Calu3 (cell line): ENCODE measurements at regions not wholly inside any gene's neighbourhood (a gene's known extent, or its start where the extent isn't known, plus 50 kb on each side); places are given as distances from the start of the nearest gene placed in this dataset.

Experiments
- BruUV-seq: library from RNA; stranded (reverse); fragments of 400-500 nt; replicated peaks from 2 replicates; lab custom pipeline; 2021; lab: Mats Ljungman, UMichigan
- CTCF ChIA-PET: fragments of 300-600 bp; sonication (Branson Sonifier 250); formaldehyde crosslinking; loops from one replicate; lab custom pipeline; 2022; ENCODE audit warnings: antibody characterized with exemption; lab: Charles Lee
- DNase-seq: peaks from one replicate; pipeline ENCODE4 v3.0.0; 2022
- H3K27ac Mint-ChIP-seq: one replicate; pipeline ENCODE4 v1.8.0; 2022; ENCODE audit warnings: mixed read lengths; ENCODE audit not compliant: unreplicated experiment
- H3K27me3 Mint-ChIP-seq: one replicate; pipeline ENCODE4 v1.8.0; 2022; ENCODE audit warnings: mixed read lengths; ENCODE audit not compliant: unreplicated experiment
- H3K36me3 Mint-ChIP-seq: one replicate; pipeline ENCODE4 v1.8.0; 2022; ENCODE audit warnings: mild to moderate bottlenecking, moderate library complexity, mixed read lengths; ENCODE audit not compliant: insufficient read depth, unreplicated experiment
- H3K4me1 Mint-ChIP-seq: one replicate; pipeline ENCODE4 v1.8.0; 2022; ENCODE audit warnings: mild to moderate bottlenecking, low read depth, mixed read lengths; ENCODE audit not compliant: unreplicated experiment
- H3K4me3 Mint-ChIP-seq: one replicate; pipeline ENCODE4 v1.8.0; 2022; ENCODE audit warnings: mild to moderate bottlenecking, low read depth, moderate library complexity, mixed read lengths; ENCODE audit not compliant: unreplicated experiment
- H3K9me3 Mint-ChIP-seq: one replicate; pipeline ENCODE4 v1.8.0; 2022; ENCODE audit warnings: low read depth, mixed read lengths; ENCODE audit not compliant: unreplicated experiment
- CTCF ChIP-seq: fragments of 200-600 bp; IDR thresholded peaks from one replicate; pipeline ENCODE4 v1.8.0; 2022; ENCODE audit warnings: antibody characterized with exemption; ENCODE audit not compliant: unreplicated experiment
- intact Hi-C: fragments of 100-400 bp; cut with micrococcal nuclease; formaldehyde crosslinking; loops from one replicate; pipeline ENCODE4 v1.10.0; 2022; ENCODE audit not compliant: unreplicated experiment

- CTCF ChIA-PET, result interaction anchor here (0.6 kb wide), 1 partner anchor 23 kb away, joined by 3 read pairs; no protein-coding TSS in a partner anchor
- H3K36me3 Mint-ChIP-seq, result no peaks in the 10 kb centered on the region
- intact Hi-C loops, result no loop called here
- no peak for TF ChIP-seq CTCF
- H3K9me3 Mint-ChIP-seq, result peaks cover 5% of the 10 kb centered on the region
- no peak overlapping the region for H3K4me3 Mint-ChIP-seq
- no peak overlapping the region for H3K27ac Mint-ChIP-seq
- H3K4me1 Mint-ChIP-seq, result no peaks in the 10 kb centered on the region
- peaks cover 30% of the 10 kb centered on the region for H3K27me3 Mint-ChIP-seq
- BruUV-seq, result no TSS peak
- DNase-seq, result no peak
Observed at GRCh38 chr12:131586761-131587160, 124.1 kb upstream of the SFSWAP start.

GRCh38 chr12:131587565-131587964, 123.3 kb upstream of the SFSWAP start:
- H3K36me3 Mint-ChIP-seq, result no peaks in the 10 kb centered on the region
- H3K27me3 Mint-ChIP-seq, result peaks cover 31% of the 10 kb centered on the region
- no peaks in the 10 kb centered on the region for H3K4me1 Mint-ChIP-seq
- H3K27ac Mint-ChIP-seq, result no peak overlapping the region
- no peak for TF ChIP-seq CTCF
- no peak for DNase-seq
- no peak overlapping the region for H3K4me3 Mint-ChIP-seq
- no TSS peak for BruUV-seq
- CTCF ChIA-PET, result interaction anchor here (0.6 kb wide), 1 partner anchor 42 kb away, joined by 3 read pairs; no protein-coding TSS in a partner anchor
- peaks cover 5% of the 10 kb centered on the region for H3K9me3 Mint-ChIP-seq
- intact Hi-C loops, result no loop called here

- Mint-ChIP-seq H3K27ac (no peak overlapping the region), H3K36me3 (no peaks in the 10 kb centered on the region), H3K4me3 (no peak overlapping the region), H3K27me3 (peaks cover 49% of the 10 kb centered on the region), H3K9me3 (peaks cover 5% of the 10 kb centered on the region), H3K4me1 (no peaks in the 10 kb centered on the region)
- CTCF ChIA-PET, result interaction anchor here (0.8 kb wide), 1 partner anchor 15 kb away, joined by 3 read pairs; no protein-coding TSS in a partner anchor
- no peak for DNase-seq
- intact Hi-C loops, result no loop called here
- BruUV-seq, result no TSS peak
- no peak for TF ChIP-seq CTCF
Observed at GRCh38 chr12:131589221-131589897, 121.5 kb upstream of the SFSWAP start.

- intact Hi-C loops, result no loop called here
- H3K9me3 Mint-ChIP-seq, result peaks cover 3% of the 10 kb centered on the region
- CTCF ChIA-PET, result interaction anchor here (0.6 to 0.8 kb wide), 2 partner anchors 14 to 38 kb away, joined by 3 read pairs; no protein-coding TSS in a partner anchor
Observed at GRCh38 chr12:131589966-131590365, 120.9 kb upstream of the SFSWAP start.

More at GRCh38 chr12:131589966-131590365, 120.9 kb upstream of the SFSWAP start:
- Mint-ChIP-seq H3K4me3 (no peak overlapping the region), H3K36me3 (no peaks in the 10 kb centered on the region), H3K27me3 (peaks cover 47% of the 10 kb centered on the region), H3K27ac (no peak overlapping the region), H3K4me1 (no peaks in the 10 kb centered on the region)
- BruUV-seq, result no TSS peak
- no peak for DNase-seq
- no peak for TF ChIP-seq CTCF
